ENCODE measurements at regions not wholly inside any gene's neighbourhood (a gene's known extent, or its start where the extent isn't known, plus 50 kb on each side); places are given as distances from the start of the nearest gene placed in this dataset.

DNA sequence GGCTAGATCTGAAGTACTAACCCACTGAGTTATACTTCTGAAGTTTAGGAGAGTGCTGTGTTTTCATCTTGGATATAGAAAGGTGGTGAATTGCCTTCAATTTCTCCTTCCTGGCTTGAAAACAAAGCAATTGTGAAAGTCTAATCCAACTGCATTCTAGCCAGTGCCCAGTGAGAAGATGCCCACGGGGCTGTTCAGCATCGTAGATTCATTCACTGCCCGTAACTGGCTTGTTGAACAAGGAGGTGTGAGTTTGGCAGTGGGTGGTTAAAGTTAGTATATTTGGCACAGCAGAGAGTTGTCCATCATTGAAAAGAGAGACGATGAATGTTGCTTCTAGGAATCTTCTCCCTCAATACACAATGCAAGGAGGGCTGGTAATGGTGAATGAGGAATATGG, 82.3 kb upstream of the RND3 start:
- peaks cover 0 to 12% (median 0%) of the 10 kb centered on the region in 5 donors for H3K4me1 ChIP-seq (ENCODE audit: control insufficient read depth in 5 of 5, insufficient read depth in 5 of 5, low read length in 5 of 5)
- no peak overlapping the region for H3K4me3 ChIP-seq
- no peaks in the 10 kb centered on the region for H3K9me3 ChIP-seq (ENCODE audit: control insufficient read depth in 4 of 4, insufficient read depth in 3 of 4, low read length in 3 of 4)
- no peaks in the 10 kb centered on the region for H3K27me3 ChIP-seq (ENCODE audit: control insufficient read depth in 3 of 3, insufficient read depth in 3 of 3, low read length in 2 of 3)
- 90 to 92% methylated on average over 4 of the region's 4 CpGs for WGBS, 2 donors
- TF ChIP-seq, protein P1, sequence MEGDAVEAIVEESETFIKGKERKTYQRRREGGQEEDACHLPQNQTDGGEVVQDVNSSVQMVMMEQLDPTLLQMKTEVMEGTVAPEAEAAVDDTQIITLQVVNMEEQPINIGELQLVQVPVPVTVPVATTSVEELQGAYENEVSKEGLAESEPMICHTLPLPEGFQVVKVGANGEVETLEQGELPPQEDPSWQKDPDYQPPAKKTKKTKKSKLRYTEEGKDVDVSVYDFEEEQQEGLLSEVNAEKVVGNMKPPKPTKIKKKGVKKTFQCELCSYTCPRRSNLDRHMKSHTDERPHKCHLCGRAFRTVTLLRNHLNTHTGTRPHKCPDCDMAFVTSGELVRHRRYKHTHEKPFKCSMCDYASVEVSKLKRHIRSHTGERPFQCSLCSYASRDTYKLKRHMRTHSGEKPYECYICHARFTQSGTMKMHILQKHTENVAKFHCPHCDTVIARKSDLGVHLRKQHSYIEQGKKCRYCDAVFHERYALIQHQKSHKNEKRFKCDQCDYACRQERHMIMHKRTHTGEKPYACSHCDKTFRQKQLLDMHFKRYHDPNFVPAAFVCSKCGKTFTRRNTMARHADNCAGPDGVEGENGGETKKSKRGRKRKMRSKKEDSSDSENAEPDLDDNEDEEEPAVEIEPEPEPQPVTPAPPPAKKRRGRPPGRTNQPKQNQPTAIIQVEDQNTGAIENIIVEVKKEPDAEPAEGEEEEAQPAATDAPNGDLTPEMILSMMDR (IDR thresholded peaks at IDR 0.05; ENCODE audit: control extremely low read depth, extremely low read depth) = no peak
- DNase-seq (no peak), ATAC-seq (ENCODE audit: insufficient read depth, low FRiP score) (no peak)
- H3K27ac ChIP-seq (ENCODE audit: low read depth in 1 of 2, low read length in 1 of 2) = no peak overlapping the region
- no peaks in the 10 kb centered on the region for H3K36me3 ChIP-seq (ENCODE audit: control insufficient read depth in 4 of 4, insufficient read depth in 4 of 4, low read length in 4 of 4)
- no peak overlapping the region for H3K9ac ChIP-seq (ENCODE audit: insufficient read depth in 1 of 2, low read length in 2 of 2)

GRCh38 chr2:150567771-150568301, 80.4 kb upstream of the RND3 start:
- peaks cover 0 to 12% (median 0%) of the 10 kb centered on the region in 5 donors for H3K4me1 ChIP-seq (ENCODE audit: control insufficient read depth in 5 of 5, insufficient read depth in 5 of 5, low read length in 5 of 5)
- H3K9me3 ChIP-seq (ENCODE audit: control insufficient read depth in 4 of 4, insufficient read depth in 3 of 4, low read length in 3 of 4) = no peaks in the 10 kb centered on the region
- no peaks in the 10 kb centered on the region for H3K36me3 ChIP-seq (ENCODE audit: control insufficient read depth in 4 of 4, insufficient read depth in 4 of 4, low read length in 4 of 4)
- no peak overlapping the region for H3K9ac ChIP-seq (ENCODE audit: insufficient read depth in 1 of 2, low read length in 2 of 2)
- H3K4me3 ChIP-seq = no peak overlapping the region
- no peaks in the 10 kb centered on the region for H3K27me3 ChIP-seq (ENCODE audit: control insufficient read depth in 3 of 3, insufficient read depth in 3 of 3, low read length in 2 of 3)
- TF ChIP-seq, protein P1 (IDR thresholded peaks at IDR 0.05; ENCODE audit: control extremely low read depth, extremely low read depth) = no peak
- H3K27ac ChIP-seq (ENCODE audit: low read depth in 1 of 2, low read length in 1 of 2) = no peak overlapping the region
- 78 to 79% methylated on average over 4 of the region's 4 CpGs for WGBS, 2 donors
- ATAC-seq (ENCODE audit: insufficient read depth, low FRiP score) (no peak), DNase-seq (peak in 2 of 3 donors; percentile 61 to 72)

DNA sequence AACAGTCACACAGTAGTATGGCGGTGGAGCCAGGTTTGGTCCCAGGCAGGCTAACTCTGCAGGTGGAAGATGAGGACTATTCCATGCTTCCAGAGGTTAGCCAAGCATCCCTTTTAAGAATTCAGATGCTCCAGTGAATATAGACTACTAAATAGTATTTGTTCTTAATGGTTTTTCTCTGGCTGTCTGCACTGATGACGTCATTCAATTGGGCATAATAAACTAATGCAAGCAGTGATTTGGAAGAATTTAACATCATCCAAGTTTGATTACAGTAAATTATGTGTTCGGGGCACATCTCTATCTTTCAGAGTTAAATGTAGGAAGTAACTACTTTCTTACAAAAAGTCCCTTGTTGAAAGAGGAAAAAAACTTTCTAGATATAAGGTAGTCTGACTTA, 78.8 kb upstream of the RND3 start:
- WGBS, 2 donors = 76 to 86% methylated on average over 3 of the region's 3 CpGs

More for the DNA sequence above, 78.8 kb upstream of the RND3 start:
- H3K36me3 ChIP-seq (ENCODE audit: control insufficient read depth in 4 of 4, insufficient read depth in 4 of 4, low read length in 4 of 4) = no peaks in the 10 kb centered on the region
- H3K9ac ChIP-seq (ENCODE audit: insufficient read depth in 1 of 2, low read length in 2 of 2) = no peak overlapping the region
- DNase-seq = peak in 2 of 3 donors; percentile 28 to 35
- no peak overlapping the region for H3K27ac ChIP-seq (ENCODE audit: low read depth in 1 of 2, low read length in 1 of 2)
- TF ChIP-seq, protein P1 (IDR thresholded peaks at IDR 0.05; ENCODE audit: control extremely low read depth, extremely low read depth) = no peak
- peaks cover 0 to 12% (median 0%) of the 10 kb centered on the region in 5 donors for H3K4me1 ChIP-seq (ENCODE audit: control insufficient read depth in 5 of 5, insufficient read depth in 5 of 5, low read length in 5 of 5)
- H3K9me3 ChIP-seq (ENCODE audit: control insufficient read depth in 4 of 4, insufficient read depth in 3 of 4, low read length in 3 of 4) = no peaks in the 10 kb centered on the region
- no peak for ATAC-seq (ENCODE audit: insufficient read depth, low FRiP score)
- no peaks in the 10 kb centered on the region for H3K27me3 ChIP-seq (ENCODE audit: control insufficient read depth in 3 of 3, insufficient read depth in 3 of 3, low read length in 2 of 3)
- no peak overlapping the region for H3K4me3 ChIP-seq

Data from lung (tissue), 11 donors.